Mesendoderm (in vitro differentiated cells): ENCODE measurements at regions not wholly inside any gene's neighbourhood (a gene's known extent, or its start where the extent isn't known, plus 50 kb on each side); places are given as distances from the start of the nearest gene placed in this dataset.

Experiments
- DNase-seq: peaks from one replicate; pipeline ENCODE4 v3.0.0; 2013
- H2AK5ac ChIP-seq: 2 replicates; pipeline ENCODE4 v1.6.1; 2013; ENCODE audit warnings: low read length, inconsistent platforms
- H2BK120ac ChIP-seq: 2 replicates; pipeline ENCODE4 v1.6.1; 2013; ENCODE audit warnings: low read depth, mild to moderate bottlenecking, low read length, moderate library complexity, mixed read lengths
- H2BK15ac ChIP-seq: replicated peaks from 2 replicates; pipeline ENCODE4 v1.6.1; 2013; ENCODE audit warnings: low read depth, mild to moderate bottlenecking, moderate library complexity
- H2BK5ac ChIP-seq: 2 replicates; pipeline ENCODE4 v1.6.1; 2013; ENCODE audit warnings: low read length, inconsistent platforms
- H3K18ac ChIP-seq: 2 replicates; pipeline ENCODE4 v1.6.1; 2013; ENCODE audit warnings: mild to moderate bottlenecking, low read length, mixed read lengths
- H3K23ac ChIP-seq: one replicate; pipeline ENCODE4 v1.6.1; 2013; ENCODE audit warnings: low read length
- H3K27ac ChIP-seq: 2 replicates; pipeline ENCODE4 v1.5.1; 2013; ENCODE audit warnings: low read depth, mild to moderate bottlenecking, inconsistent platforms, low read length, moderate library complexity
- H3K27me3 ChIP-seq: 2 replicates; pipeline ENCODE4 v1.6.1; 2013; ENCODE audit warnings: low read length, control low read depth, mild to moderate bottlenecking, inconsistent platforms; ENCODE audit not compliant: insufficient read depth, poor library complexity
- H3K36me3 ChIP-seq: 2 replicates; pipeline ENCODE4 v1.6.1; 2013; ENCODE audit warnings: low read length, inconsistent platforms; ENCODE audit not compliant: control insufficient read depth, insufficient read depth
- H3K4ac ChIP-seq: one replicate; pipeline ENCODE4 v1.6.1; 2013; ENCODE audit warnings: low read depth, mild to moderate bottlenecking, low read length, moderate library complexity
- H3K4me1 ChIP-seq: 2 replicates; pipeline ENCODE4 v1.6.1; 2013; ENCODE audit warnings: low read depth, low read length, inconsistent platforms; ENCODE audit not compliant: control insufficient read depth
- H3K4me2 ChIP-seq: 2 replicates; pipeline ENCODE4 v1.6.1; 2013; ENCODE audit warnings: low read length
- H3K4me3 ChIP-seq: 2 replicates; pipeline ENCODE4 v1.5.1; 2013; ENCODE audit warnings: mild to moderate bottlenecking, low read length
- H3K56ac ChIP-seq: one replicate; pipeline ENCODE4 v1.6.1; 2013; ENCODE audit warnings: low read length
- H3K79me1 ChIP-seq: 2 replicates; pipeline ENCODE4 v1.6.1; 2013; ENCODE audit warnings: low read length, inconsistent platforms
- H3K79me2 ChIP-seq: 2 replicates; pipeline ENCODE4 v1.6.1; 2013; ENCODE audit warnings: mild to moderate bottlenecking, low read length; ENCODE audit not compliant: control insufficient read depth, insufficient read depth
- H3K9ac ChIP-seq: 2 replicates; pipeline ENCODE4 v1.6.1; 2013; ENCODE audit warnings: low read length, inconsistent platforms
- H4K5ac ChIP-seq: one replicate; pipeline ENCODE4 v1.6.1; 2013; ENCODE audit warnings: low read length
- H4K8ac ChIP-seq: one replicate; pipeline ENCODE4 v1.6.1; 2013; ENCODE audit warnings: low read depth, mild to moderate bottlenecking, control low read depth, low read length, moderate library complexity
- WGBS: extraction: QIAGEN DNeasy Blood & Tissue Kit; methylation state at CpG from one replicate; pipeline ENCODE4 v1.1.7; 2013; ENCODE audit warnings: low lambda C conversion rate, missing lambda C conversion rate; ENCODE audit not compliant: insufficient coverage; ENCODE audit errors: extremely low coverage; 5-methylcytosine and 5-hydroxymethylcytosine counted together

DNA sequence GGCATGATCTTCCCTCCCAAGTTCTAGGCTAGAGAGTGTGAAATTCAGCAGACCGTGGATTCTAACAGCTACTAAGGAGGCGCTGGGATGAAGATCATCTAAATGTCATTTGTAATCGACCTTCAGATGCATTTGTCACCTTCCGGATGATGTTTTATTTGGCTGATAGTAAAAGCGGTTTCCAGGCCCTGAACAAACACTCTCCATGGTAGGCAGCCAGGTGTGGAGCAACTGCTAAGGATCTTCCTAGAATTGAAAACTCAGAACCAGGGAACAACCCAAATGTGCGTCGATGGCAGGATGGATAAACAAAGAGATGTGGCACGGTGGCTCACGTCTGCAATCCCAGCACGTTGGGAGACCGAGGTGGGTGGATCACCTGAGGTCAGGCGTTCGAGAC, 107.2 kb upstream of the CACNA1A start:
- no CpG with 5 or more reads among the region's 13 CpGs for WGBS
- Histone ChIP-seq H4K5ac (no peak overlapping the region), H4K8ac (no peak overlapping the region), H3K9ac (no peak overlapping the region), H2BK15ac (no peak overlapping the region), H3K56ac (no peak overlapping the region), H3K36me3 (no peaks in the 10 kb centered on the region), H3K4me3 (no peak overlapping the region), H3K18ac (no peak overlapping the region), H3K79me1 (no peaks in the 10 kb centered on the region), H2BK5ac (no peak overlapping the region), H3K23ac (no peak overlapping the region), H3K4me1 (no peaks in the 10 kb centered on the region), H2AK5ac (no peak overlapping the region), H3K27me3 (no peaks in the 10 kb centered on the region), H3K27ac (no peak overlapping the region), H3K4me2 (no peak overlapping the region), H3K4ac (no peak overlapping the region), H2BK120ac (no peak overlapping the region), H3K79me2 (no peaks in the 10 kb centered on the region)
- DNase-seq = no peak

DNA sequence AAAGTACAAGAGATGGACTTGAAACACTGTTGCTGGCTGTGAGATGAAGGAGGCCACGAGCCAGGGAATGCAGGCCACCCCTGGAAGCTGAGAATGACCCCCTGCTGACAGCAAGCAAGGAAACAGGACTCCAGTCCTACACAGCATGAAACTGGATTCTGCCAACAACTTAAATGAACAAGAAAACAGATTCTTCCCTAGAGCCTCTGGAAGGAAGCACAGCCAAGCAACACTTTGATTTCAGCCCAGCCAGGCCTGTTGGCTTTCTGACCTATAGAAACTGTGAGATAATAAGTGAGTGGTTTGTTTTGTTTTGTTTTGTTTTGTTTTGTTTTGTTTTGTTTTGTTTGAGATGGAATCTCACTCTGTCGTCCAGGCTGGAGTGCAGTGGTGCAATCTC, 105.3 kb upstream of the CACNA1A start:
- Histone ChIP-seq H3K79me1 (no peaks in the 10 kb centered on the region), H3K4me2 (no peak overlapping the region), H3K27me3 (no peaks in the 10 kb centered on the region), H3K36me3 (no peaks in the 10 kb centered on the region), H3K4me1 (no peaks in the 10 kb centered on the region), H3K18ac (no peak overlapping the region), H3K4me3 (no peak overlapping the region), H3K23ac (no peak overlapping the region), H4K8ac (no peak overlapping the region), H4K5ac (no peak overlapping the region), H3K27ac (no peak overlapping the region), H3K79me2 (no peaks in the 10 kb centered on the region), H2BK120ac (no peak overlapping the region), H3K9ac (no peak overlapping the region), H2BK5ac (no peak overlapping the region), H2AK5ac (no peak overlapping the region), H2BK15ac (no peak overlapping the region), H3K56ac (no peak overlapping the region), H3K4ac (no peak overlapping the region)
- WGBS = no CpG with 5 or more reads among the region's 2 CpGs
- DNase-seq = no peak

DNA sequence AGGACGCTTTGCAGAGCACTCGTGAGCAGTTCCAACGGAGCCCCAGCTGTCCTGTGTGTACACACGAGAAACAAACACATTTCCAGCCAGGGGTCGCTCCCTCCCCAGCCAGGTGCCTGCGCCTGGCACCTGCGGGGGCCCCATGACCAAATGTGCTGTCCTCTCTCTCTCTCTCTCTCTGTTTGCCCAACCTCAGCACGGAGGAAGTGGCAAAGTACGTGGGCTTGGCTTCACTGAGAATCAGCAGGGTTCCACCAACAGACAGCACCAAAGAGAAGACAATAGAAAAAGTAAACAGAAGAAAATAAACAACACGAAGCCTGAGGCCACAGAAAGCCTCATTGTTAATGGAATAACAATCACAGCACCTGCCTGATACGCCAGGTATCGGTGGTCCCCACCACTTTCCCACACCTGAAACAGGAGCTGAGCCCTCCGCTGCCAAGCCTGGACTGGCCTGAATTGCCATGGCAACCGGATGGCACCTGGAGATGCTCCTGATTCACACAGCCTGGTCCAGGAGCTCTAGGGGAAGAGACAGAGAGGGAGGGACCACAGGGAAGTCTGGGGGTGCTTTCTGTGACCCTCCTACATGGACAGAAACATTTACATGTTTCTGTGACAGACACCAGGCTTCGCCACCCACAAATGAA, 103.9 kb upstream of the CACNA1A start:
- no peak overlapping the region for H3K18ac ChIP-seq
- no peak overlapping the region for H3K23ac ChIP-seq
- H3K4ac ChIP-seq = no peak overlapping the region
- whole genome bisulfite sequencing = no CpG with 5 or more reads among the region's 15 CpGs
- H2BK15ac ChIP-seq = no peak overlapping the region
- no peak overlapping the region for H2AK5ac ChIP-seq
- no peak overlapping the region for H3K4me2 ChIP-seq
- H4K8ac ChIP-seq = no peak overlapping the region
- H3K36me3 ChIP-seq = no peaks in the 10 kb centered on the region
- no peak overlapping the region for H2BK5ac ChIP-seq
- H3K27me3 ChIP-seq = no peaks in the 10 kb centered on the region
- no peak overlapping the region for H3K27ac ChIP-seq
- H3K9ac ChIP-seq = no peak overlapping the region
- H4K5ac ChIP-seq = no peak overlapping the region
- H3K4me3 ChIP-seq = no peak overlapping the region
- DNase-seq = no peak
- H3K79me1 ChIP-seq = no peaks in the 10 kb centered on the region
- no peak overlapping the region for H2BK120ac ChIP-seq
- no peaks in the 10 kb centered on the region for H3K79me2 ChIP-seq
- H3K56ac ChIP-seq = no peak overlapping the region
- H3K4me1 ChIP-seq = no peaks in the 10 kb centered on the region

DNA sequence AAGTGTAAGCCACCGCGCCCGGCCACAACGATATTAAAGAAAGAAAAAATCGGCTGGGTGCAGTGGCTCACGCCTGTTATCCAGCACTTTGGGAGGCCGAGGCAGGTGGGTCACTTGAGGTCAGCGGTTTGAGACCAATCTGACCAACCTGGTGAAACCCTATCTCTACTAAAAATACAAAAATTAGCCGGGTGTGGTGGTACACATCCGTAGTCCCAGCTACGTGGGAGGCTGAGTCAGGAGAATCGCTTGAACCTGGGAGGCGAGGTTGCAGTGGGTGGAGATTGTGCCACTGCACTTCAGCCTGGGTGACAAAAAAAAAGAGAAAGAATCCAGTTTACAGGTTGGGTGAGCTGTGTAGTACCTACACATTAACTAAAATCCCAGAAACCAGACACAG, 99.9 kb upstream of the CACNA1A start:
- no CpG with 5 or more reads among the region's 13 CpGs for WGBS
- H3K27ac ChIP-seq = no peak overlapping the region

DNA sequence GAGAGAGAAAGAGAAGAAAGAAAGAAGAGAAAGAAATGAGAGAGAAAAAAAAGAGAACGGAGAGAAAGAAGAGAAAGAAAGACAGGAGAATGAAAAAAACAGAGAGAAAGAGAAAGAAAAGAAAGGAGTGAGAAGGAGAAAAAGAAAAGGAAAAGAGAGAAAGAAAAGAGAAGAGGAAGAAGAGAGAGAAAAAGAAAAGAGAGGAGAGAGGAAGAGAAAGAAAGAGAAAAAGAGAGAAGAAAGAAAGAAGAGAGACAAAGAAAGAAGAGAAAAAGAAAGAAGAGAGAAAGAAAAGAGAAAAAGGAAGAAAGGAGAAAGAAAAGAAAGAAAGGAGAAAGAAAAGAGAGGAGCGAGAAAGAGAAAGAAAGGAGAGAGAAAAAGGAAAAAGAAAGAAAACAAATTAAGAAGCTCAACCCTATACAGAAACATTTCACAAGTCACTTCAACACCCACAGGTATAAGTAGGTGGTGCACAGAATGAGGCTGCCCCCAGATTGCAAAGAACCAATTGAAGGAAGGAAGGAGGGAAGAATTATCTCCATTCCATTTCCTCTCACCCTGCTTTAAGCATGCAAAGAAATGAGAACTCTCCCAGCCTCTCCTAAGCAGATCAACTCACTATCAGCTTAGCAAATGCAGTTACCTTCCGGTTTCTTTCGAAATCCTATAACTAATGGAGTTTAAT, 98.8 kb upstream of the CACNA1A start:
- H3K36me3 ChIP-seq = no peaks in the 10 kb centered on the region
- no peaks in the 10 kb centered on the region for H3K79me1 ChIP-seq
- no CpG with 5 or more reads among the region's 4 CpGs for WGBS
- H3K18ac ChIP-seq = no peak overlapping the region
- H3K4me3 ChIP-seq = no peak overlapping the region
- no peaks in the 10 kb centered on the region for H3K27me3 ChIP-seq
- H4K5ac ChIP-seq = no peak overlapping the region
- no peak overlapping the region for H3K27ac ChIP-seq
- peak; percentile 57 for DNase-seq
- H3K4me2 ChIP-seq = no peak overlapping the region
- H4K8ac ChIP-seq = no peak overlapping the region
- H2BK15ac ChIP-seq = no peak overlapping the region
- H3K4me1 ChIP-seq = no peaks in the 10 kb centered on the region
- no peak overlapping the region for H2BK120ac ChIP-seq
- no peaks in the 10 kb centered on the region for H3K79me2 ChIP-seq
- H3K56ac ChIP-seq = no peak overlapping the region
- H2BK5ac ChIP-seq = no peak overlapping the region
- no peak overlapping the region for H3K4ac ChIP-seq
- no peak overlapping the region for H3K9ac ChIP-seq
- no peak overlapping the region for H3K23ac ChIP-seq
- H2AK5ac ChIP-seq = no peak overlapping the region

More for the DNA sequence above, 99.9 kb upstream of the CACNA1A start:
- Histone ChIP-seq H2BK120ac (no peak overlapping the region), H2BK5ac (no peak overlapping the region), H4K8ac (no peak overlapping the region), H3K9ac (no peak overlapping the region), H3K27me3 (no peaks in the 10 kb centered on the region), H3K56ac (no peak overlapping the region), H2BK15ac (no peak overlapping the region), H3K23ac (no peak overlapping the region), H3K79me2 (no peaks in the 10 kb centered on the region), H3K36me3 (no peaks in the 10 kb centered on the region), H3K79me1 (no peaks in the 10 kb centered on the region), H3K4me1 (no peaks in the 10 kb centered on the region), H3K18ac (no peak overlapping the region), H3K4me2 (no peak overlapping the region), H4K5ac (no peak overlapping the region), H2AK5ac (no peak overlapping the region), H3K4me3 (no peak overlapping the region), H3K4ac (no peak overlapping the region)
- no peak for DNase-seq

DNA sequence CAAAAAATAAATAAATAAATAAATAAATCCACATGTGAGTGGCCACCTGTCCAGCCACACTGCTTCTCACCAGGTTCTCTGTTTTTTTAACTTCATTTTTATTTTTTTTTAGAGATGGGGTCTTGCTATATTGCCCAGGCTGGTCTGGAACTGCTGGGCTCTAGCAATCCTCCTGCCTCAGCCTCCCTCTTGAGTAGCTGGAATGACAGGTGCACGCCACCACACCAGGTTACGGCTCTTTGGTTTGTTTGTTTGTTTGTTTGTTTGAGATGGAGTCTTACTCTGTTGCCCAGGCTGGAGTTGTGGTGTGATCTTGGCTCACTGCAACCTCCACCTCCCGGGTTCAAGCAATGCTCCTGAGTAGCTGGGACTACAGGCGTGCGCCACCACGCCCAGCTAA, 94.5 kb upstream of the CACNA1A start:
- no peaks in the 10 kb centered on the region for H3K79me1 ChIP-seq
- H2BK15ac ChIP-seq = no peak overlapping the region
- no peak overlapping the region for H2BK5ac ChIP-seq
- no peak overlapping the region for H3K56ac ChIP-seq
- H3K18ac ChIP-seq = no peak overlapping the region
- DNase-seq = no peak
- no CpG with 5 or more reads among the region's 6 CpGs for WGBS
- no peak overlapping the region for H3K4me3 ChIP-seq
- H3K4ac ChIP-seq = no peak overlapping the region
- no peak overlapping the region for H3K27ac ChIP-seq
- no peaks in the 10 kb centered on the region for H3K79me2 ChIP-seq
- no peaks in the 10 kb centered on the region for H3K36me3 ChIP-seq
- no peak overlapping the region for H4K8ac ChIP-seq
- H3K9ac ChIP-seq = no peak overlapping the region
- no peak overlapping the region for H2AK5ac ChIP-seq
- no peak overlapping the region for H3K4me2 ChIP-seq
- H2BK120ac ChIP-seq = no peak overlapping the region
- no peaks in the 10 kb centered on the region for H3K27me3 ChIP-seq
- no peak overlapping the region for H4K5ac ChIP-seq
- H3K4me1 ChIP-seq = no peaks in the 10 kb centered on the region
- no peak overlapping the region for H3K23ac ChIP-seq
